Endothelial cell of umbilical vein (primary cell): ENCODE measurements at regions not wholly inside any gene's neighbourhood (a gene's known extent, or its start where the extent isn't known, plus 50 kb on each side); places are given as distances from the start of the nearest gene placed in this dataset.

Experiments used
- POLR2A ChIP-seq: IDR thresholded peaks from 2 replicates; pipeline ENCODE4 v1.6.1; 2012; ENCODE audit warnings: low read depth, mild to moderate bottlenecking, control low read depth, low read length
- TF ChIP-seq, protein P1 (sequence below), 2 donors: IDR thresholded peaks; 1 replicate in 1 of 2; 2 replicates in 1 of 2; pipeline ENCODE4 v1.5.1; 2011; ENCODE audit warnings: low read length in 2 of 2, mild to moderate bottlenecking in 2 of 2, moderate library complexity in 2 of 2, control low read depth in 1 of 2, inconsistent platforms in 1 of 2, low read depth in 1 of 2; ENCODE audit not compliant: insufficient read depth in 1 of 2; ENCODE audit errors: extremely low read depth in 1 of 2

DNA sequence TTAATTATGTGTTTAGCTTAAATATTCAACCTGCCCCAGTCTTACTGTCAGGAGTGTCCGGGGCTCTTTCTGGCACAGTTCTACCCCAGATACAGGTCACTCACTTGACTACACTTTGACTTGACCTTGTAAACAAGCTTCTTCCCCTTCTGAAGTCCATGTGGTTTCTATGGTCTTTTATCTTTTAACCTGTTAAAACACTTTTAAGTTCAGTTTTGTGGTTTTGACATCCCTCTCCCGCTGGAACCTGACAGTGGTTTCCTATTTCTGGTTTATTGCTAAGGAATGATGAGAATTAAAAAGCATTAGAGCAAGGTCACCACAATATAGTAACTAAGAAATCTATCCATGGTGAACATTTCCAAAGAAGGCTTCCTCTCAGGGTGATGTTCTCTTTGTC is 300.1 kb downstream of the TMEM167A start:
- TF ChIP-seq, protein P1, sequence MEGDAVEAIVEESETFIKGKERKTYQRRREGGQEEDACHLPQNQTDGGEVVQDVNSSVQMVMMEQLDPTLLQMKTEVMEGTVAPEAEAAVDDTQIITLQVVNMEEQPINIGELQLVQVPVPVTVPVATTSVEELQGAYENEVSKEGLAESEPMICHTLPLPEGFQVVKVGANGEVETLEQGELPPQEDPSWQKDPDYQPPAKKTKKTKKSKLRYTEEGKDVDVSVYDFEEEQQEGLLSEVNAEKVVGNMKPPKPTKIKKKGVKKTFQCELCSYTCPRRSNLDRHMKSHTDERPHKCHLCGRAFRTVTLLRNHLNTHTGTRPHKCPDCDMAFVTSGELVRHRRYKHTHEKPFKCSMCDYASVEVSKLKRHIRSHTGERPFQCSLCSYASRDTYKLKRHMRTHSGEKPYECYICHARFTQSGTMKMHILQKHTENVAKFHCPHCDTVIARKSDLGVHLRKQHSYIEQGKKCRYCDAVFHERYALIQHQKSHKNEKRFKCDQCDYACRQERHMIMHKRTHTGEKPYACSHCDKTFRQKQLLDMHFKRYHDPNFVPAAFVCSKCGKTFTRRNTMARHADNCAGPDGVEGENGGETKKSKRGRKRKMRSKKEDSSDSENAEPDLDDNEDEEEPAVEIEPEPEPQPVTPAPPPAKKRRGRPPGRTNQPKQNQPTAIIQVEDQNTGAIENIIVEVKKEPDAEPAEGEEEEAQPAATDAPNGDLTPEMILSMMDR (IDR thresholded peaks at IDR 0.05; ENCODE audit: extremely low read depth in 1 of 2, insufficient read depth in 1 of 2, low read depth in 1 of 2, low read length in 2 of 2): no peak
- TF ChIP-seq POLR2A: no peak
